Breast epithelium (tissue), 4 donors: ENCODE measurements at regions not wholly inside any gene's neighbourhood (a gene's known extent, or its start where the extent isn't known, plus 50 kb on each side); places are given as distances from the start of the nearest gene placed in this dataset.
"Not testable (repeated sequence)": the region's sequence is repeated elsewhere in the genome, so short reads cannot be mapped to it uniquely, and the experiment has no call there.

ENCODE experiments used
- DNase-seq, 2 donors: peaks; one replicate each; pipeline ENCODE4 v3.0.0-alpha.2; 2019; ENCODE audit warnings: low spot score in 2 of 2
- H3K27ac ChIP-seq, 2 donors: fragments of 200-600 bp; sonication (generic) in 1 of 2; one replicate each; pipeline ENCODE4 v1.5.1; 2016 to 2019; ENCODE audit warnings: mild to moderate bottlenecking in 1 of 2
- H3K27me3 ChIP-seq, 2 donors: fragments of 200-600 bp; sonication (generic) in 1 of 2; one replicate each; pipeline versions ENCODE4 v1.5.1 to v1.6.0; 2017 to 2019; ENCODE audit warnings: control low read depth in 1 of 2, mild to moderate bottlenecking in 1 of 2
- H3K36me3 ChIP-seq: fragments of 200-600 bp; one replicate; pipeline ENCODE4 v1.5.1; 2019
- H3K4me1 ChIP-seq, 2 donors: fragments of 200-600 bp; sonication (generic); one replicate each; pipeline ENCODE4 v1.5.1; 2016 to 2019; ENCODE audit warnings: control low read depth in 1 of 2
- H3K4me3 ChIP-seq, 3 donors: fragments of 200-600 bp; sonication (generic); 1 replicate in 2 of 3; 2 replicates in 1 of 3; pipeline ENCODE4 v1.5.1; 2016 to 2019; ENCODE audit warnings: mild to moderate bottlenecking in 3 of 3, moderate library complexity in 2 of 3
- H3K9me3 ChIP-seq, 2 donors: fragments of 200-600 bp; sonication (generic) in 1 of 2; one replicate each; pipeline ENCODE4 v1.5.1; 2016 to 2019; ENCODE audit warnings: control low read depth in 1 of 2
- POLR2A ChIP-seq: fragments of 450-650 bp; IDR thresholded peaks from one replicate; pipeline ENCODE4 v1.6.1; 2016; ENCODE audit warnings: antibody characterized with exemption, mild to moderate bottlenecking, moderate library complexity
- POLR2AphosphoS5 ChIP-seq, 3 donors: sonication (generic); formaldehyde crosslinking; IDR thresholded peaks; one replicate each; pipeline ENCODE4 v1.6.1; 2017; ENCODE audit warnings: antibody characterized with exemption in 3 of 3
- intact Hi-C: fragments of 100-400 bp; cut with DNase I; formaldehyde crosslinking; loops from one replicate; pipeline ENCODE4 v1.15.1; 2023; ENCODE audit warnings: low total_unique reads
- TF ChIP-seq, protein P1 (sequence below), 3 donors: fragments of 450-650 bp; IDR thresholded peaks; one replicate each; pipeline ENCODE4 v1.5.1; 2016 to 2017; ENCODE audit warnings: antibody characterized with exemption in 3 of 3, mild to moderate bottlenecking in 3 of 3, moderate library complexity in 3 of 3

DNA sequence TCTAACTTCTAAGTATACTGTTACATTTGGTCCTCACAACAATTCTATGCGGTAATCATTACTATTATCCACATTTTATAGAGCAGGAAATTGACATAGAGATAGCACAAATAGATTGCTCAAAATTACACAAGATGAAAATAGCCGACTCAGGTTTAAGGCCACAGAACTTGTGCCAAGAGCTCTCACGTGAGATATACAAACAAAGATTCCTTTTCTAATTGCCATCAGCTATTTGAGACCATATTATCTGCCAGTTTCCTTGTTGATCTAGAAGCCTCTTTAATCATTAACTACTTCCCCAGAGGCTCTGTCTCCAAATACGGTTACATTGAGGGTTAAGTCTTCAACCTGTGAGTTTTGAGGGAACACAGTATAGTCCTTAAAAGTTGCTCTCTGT is 61.0 kb upstream of the GLYATL1B start:
- DNase-seq: no peak
- Histone ChIP-seq H3K4me3 (no peak overlapping the region), H3K36me3 (no peaks in the 10 kb centered on the region), H3K4me1 (no peaks in the 10 kb centered on the region), H3K27ac (no peak overlapping the region), H3K9me3 (no peaks in the 10 kb centered on the region), H3K27me3 (no peaks in the 10 kb centered on the region)
- TF ChIP-seq POLR2AphosphoS5 (IDR thresholded peaks at IDR 0.05): no peak
- TF ChIP-seq POLR2A: no peak
- TF ChIP-seq, protein P1, sequence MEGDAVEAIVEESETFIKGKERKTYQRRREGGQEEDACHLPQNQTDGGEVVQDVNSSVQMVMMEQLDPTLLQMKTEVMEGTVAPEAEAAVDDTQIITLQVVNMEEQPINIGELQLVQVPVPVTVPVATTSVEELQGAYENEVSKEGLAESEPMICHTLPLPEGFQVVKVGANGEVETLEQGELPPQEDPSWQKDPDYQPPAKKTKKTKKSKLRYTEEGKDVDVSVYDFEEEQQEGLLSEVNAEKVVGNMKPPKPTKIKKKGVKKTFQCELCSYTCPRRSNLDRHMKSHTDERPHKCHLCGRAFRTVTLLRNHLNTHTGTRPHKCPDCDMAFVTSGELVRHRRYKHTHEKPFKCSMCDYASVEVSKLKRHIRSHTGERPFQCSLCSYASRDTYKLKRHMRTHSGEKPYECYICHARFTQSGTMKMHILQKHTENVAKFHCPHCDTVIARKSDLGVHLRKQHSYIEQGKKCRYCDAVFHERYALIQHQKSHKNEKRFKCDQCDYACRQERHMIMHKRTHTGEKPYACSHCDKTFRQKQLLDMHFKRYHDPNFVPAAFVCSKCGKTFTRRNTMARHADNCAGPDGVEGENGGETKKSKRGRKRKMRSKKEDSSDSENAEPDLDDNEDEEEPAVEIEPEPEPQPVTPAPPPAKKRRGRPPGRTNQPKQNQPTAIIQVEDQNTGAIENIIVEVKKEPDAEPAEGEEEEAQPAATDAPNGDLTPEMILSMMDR (IDR thresholded peaks at IDR 0.05): no peak
- intact Hi-C loops: no loop called here

DNA sequence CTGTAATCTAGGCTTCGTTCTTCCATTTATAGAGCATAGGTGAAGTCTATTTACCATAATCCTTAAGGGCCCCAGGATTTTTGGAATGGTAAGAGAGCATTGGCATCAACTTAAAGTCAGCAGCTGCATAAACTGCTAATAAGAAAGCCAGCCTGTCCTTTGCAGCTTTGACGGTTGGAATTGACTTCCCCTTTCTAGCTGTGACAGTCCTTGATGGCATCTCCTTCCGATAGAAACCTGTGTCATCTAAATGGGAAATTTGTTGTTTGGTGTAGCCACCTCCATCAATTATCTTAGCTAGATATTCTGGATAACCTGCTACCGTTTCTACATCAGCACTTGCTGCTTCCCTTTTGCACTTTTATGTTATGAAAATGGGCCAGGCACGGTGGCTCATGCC is 58.0 kb upstream of the GLYATL1B start:
- DNase-seq: no peak
- TF ChIP-seq POLR2A (no peak), POLR2AphosphoS5 (IDR thresholded peaks at IDR 0.05) (no peak)
- TF ChIP-seq, protein P1 (IDR thresholded peaks at IDR 0.05): no peak
- intact Hi-C loops: no loop called here
- Histone ChIP-seq H3K9me3 (no peaks in the 10 kb centered on the region), H3K27ac (no peak overlapping the region), H3K4me3 (no peak overlapping the region), H3K27me3 (no peaks in the 10 kb centered on the region), H3K36me3 (no peaks in the 10 kb centered on the region), H3K4me1 (no peaks in the 10 kb centered on the region)

DNA sequence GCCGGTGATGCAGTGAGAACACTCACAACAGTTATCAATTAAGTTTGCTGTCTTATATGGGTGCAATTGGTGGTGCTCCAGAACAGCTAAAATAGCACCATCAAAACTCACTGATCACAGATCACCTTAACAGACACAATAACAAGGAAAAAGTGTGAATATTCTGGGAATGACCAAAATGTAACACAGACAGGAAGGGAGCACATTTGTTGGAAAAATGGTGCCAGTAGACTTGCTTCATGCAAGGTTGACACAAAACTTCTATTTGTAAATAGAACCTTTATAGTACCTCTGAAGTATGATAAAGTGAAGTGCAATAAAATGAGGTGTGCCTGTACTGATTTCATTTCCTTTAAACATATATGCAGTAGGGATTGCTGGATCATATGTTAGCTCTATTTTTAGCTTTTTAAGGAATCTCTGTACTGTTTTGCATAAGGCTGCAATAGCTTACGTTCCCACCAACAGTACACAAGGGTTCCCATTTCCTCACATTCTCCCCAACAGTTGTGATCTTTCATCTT is 56.7 kb upstream of the GLYATL1B start:
- TF ChIP-seq, protein P1 (IDR thresholded peaks at IDR 0.05): no peak
- TF ChIP-seq POLR2AphosphoS5 (IDR thresholded peaks at IDR 0.05) (no peak), POLR2A (no peak)
- no peak for DNase-seq
- intact Hi-C loops: no loop called here
- Histone ChIP-seq H3K36me3 (no peaks in the 10 kb centered on the region), H3K27me3 (no peaks in the 10 kb centered on the region), H3K4me3 (no peak overlapping the region), H3K27ac (no peak overlapping the region), H3K9me3 (no peaks in the 10 kb centered on the region), H3K4me1 (no peaks in the 10 kb centered on the region)

DNA sequence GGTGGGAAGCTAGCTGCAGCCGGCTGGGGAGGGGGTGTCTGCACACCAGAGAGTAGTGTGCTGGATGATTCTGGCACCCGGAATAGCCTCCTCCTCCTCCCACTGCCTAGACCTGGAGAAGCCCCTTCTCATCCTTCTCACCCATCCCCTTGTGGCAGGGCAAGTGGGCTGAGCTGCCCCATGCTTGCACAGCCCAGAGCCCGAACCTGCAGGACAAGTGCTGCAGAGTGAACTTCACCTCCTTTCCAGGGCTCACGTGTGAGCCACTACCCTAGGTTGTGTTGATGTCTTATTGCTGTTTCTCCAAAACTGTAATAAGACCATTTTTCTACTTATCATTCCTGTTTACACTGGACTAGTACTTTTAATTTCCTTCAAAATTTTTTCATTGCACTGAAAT is 56.1 kb upstream of the GLYATL1B start:
- intact Hi-C loops: no loop called here
- no peaks in the 10 kb centered on the region for H3K36me3 ChIP-seq
- no peaks in the 10 kb centered on the region for H3K4me1 ChIP-seq
- H3K4me3 ChIP-seq: no peak overlapping the region
- H3K27ac ChIP-seq: no peak overlapping the region
- TF ChIP-seq, protein P1 (IDR thresholded peaks at IDR 0.05): no peak
- TF ChIP-seq POLR2A (no peak), POLR2AphosphoS5 (IDR thresholded peaks at IDR 0.05) (no peak)
- H3K9me3 ChIP-seq: no peaks in the 10 kb centered on the region
- no peaks in the 10 kb centered on the region for H3K27me3 ChIP-seq
- DNase-seq: no peak

DNA sequence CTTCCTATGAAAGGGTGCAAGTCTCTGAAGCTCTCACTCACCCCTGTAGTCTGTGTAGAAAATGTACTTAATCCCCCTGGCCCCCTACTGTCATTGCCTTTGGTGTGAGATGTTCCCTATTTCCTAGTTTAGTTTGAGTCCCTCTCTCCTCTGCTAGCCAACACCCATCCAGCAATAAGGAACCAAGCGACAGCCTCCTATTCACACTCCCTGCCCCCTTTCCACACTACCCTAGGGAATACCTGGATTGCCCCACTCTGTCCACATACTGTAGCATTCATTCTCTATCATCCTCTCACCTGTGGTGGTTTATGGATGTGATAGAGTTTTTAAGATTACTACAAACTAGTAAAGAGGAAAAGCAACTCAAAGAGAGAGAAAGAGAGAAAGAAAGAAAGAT is 54.4 kb upstream of the GLYATL1B start:
- H3K27me3 ChIP-seq, H3K36me3 ChIP-seq, H3K4me3 ChIP-seq, DNase-seq, H3K4me1 ChIP-seq, intact Hi-C loops, H3K27ac ChIP-seq, H3K9me3 ChIP-seq: not testable (repeated sequence)
